GM23338 (cell line): ENCODE measurements at regions not wholly inside any gene's neighbourhood (a gene's known extent, or its start where the extent isn't known, plus 50 kb on each side); places are given as distances from the start of the nearest gene placed in this dataset.
"Not testable (repeated sequence)": the region's sequence is repeated elsewhere in the genome, so short reads cannot be mapped to it uniquely, and the experiment has no call there.

ENCODE experiments used
- ATAC-seq: fragments of 200-7000 bp; cut with Tn5 transposase; 3 replicates; pipeline ENCODE4 v1.9.1; 2020
- DNase-seq: peaks from one replicate; pipeline ENCODE4 v3.0.0-alpha.2; 2015; ENCODE audit warnings: low spot score
- H2AFZ ChIP-seq: fragments of 200-600 bp; sonication (generic); 2 replicates; pipeline ENCODE4 v1.8.0; 2016; ENCODE audit warnings: antibody characterized with exemption, mild to moderate bottlenecking, moderate library complexity
- H3F3A ChIP-seq: fragments of 200-600 bp; sonication (generic); replicated peaks from 2 replicates; pipeline ENCODE4 v1.8.0; 2017; ENCODE audit warnings: antibody characterized with exemption, mixed run types, low read depth
- H3K27ac ChIP-seq: fragments of 200-600 bp; sonication (generic); 2 replicates; pipeline ENCODE4 v1.6.1; 2016; ENCODE audit warnings: low read depth
- H3K27me3 ChIP-seq: fragments of 200-600 bp; sonication (generic); 2 replicates; pipeline ENCODE4 v1.8.0; 2016; ENCODE audit warnings: mild to moderate bottlenecking, mixed run types, moderate library complexity; ENCODE audit not compliant: insufficient read depth
- H3K36me3 ChIP-seq: fragments of 200-600 bp; sonication (generic); 2 replicates; pipeline ENCODE4 v1.8.0; 2016; ENCODE audit warnings: mild to moderate bottlenecking; ENCODE audit not compliant: insufficient read depth
- H3K4me1 ChIP-seq: fragments of 200-600 bp; sonication (generic); 2 replicates; pipeline ENCODE4 v1.8.0; 2016; ENCODE audit warnings: mild to moderate bottlenecking, moderate library complexity; ENCODE audit not compliant: insufficient read depth
- H3K4me2 ChIP-seq: fragments of 200-600 bp; sonication (generic); 2 replicates; pipeline ENCODE4 v1.7.1; 2017; ENCODE audit warnings: mixed run types
- H3K4me3 ChIP-seq: fragments of 200-600 bp; sonication (generic); 2 replicates; pipeline ENCODE4 v1.6.1; 2016; ENCODE audit warnings: mixed run types
- H3K79me2 ChIP-seq: fragments of 200-600 bp; sonication (generic); replicated peaks from 2 replicates; pipeline ENCODE4 v1.8.0; 2017; ENCODE audit warnings: mild to moderate bottlenecking; ENCODE audit not compliant: insufficient read depth
- H3K9me2 ChIP-seq: fragments of 200-600 bp; sonication (generic); 2 replicates; pipeline ENCODE4 v1.8.0; 2017; ENCODE audit not compliant: insufficient read depth
- H4K20me1 ChIP-seq: fragments of 200-600 bp; sonication (generic); replicated peaks from 2 replicates; pipeline ENCODE4 v1.8.0; 2017; ENCODE audit warnings: mild to moderate bottlenecking; ENCODE audit not compliant: insufficient read depth
- H3K27ac Mint-ChIP-seq: 2 replicates; pipeline ENCODE4 v1.8.0; 2020; ENCODE audit warnings: inconsistent platforms, mild to moderate bottlenecking, moderate library complexity, mixed read lengths
- H3K27me3 Mint-ChIP-seq: 3 replicates; pipeline ENCODE4 v1.8.0; 2022; ENCODE audit warnings: low read depth, mild to moderate bottlenecking, moderate library complexity, mixed read lengths, inconsistent platforms; ENCODE audit not compliant: insufficient read depth, poor library complexity
- H3K36me3 Mint-ChIP-seq: 3 replicates; pipeline ENCODE4 v1.8.0; 2021; ENCODE audit warnings: low read depth, mild to moderate bottlenecking, inconsistent platforms, moderate library complexity, mixed read lengths
- H3K4me1 Mint-ChIP-seq: 3 replicates; pipeline ENCODE4 v1.8.0; 2020; ENCODE audit warnings: mild to moderate bottlenecking, inconsistent platforms, mixed read lengths
- H3K4me3 Mint-ChIP-seq: 3 replicates; pipeline ENCODE4 v1.8.0; 2021; ENCODE audit warnings: moderate library complexity, mild to moderate bottlenecking, inconsistent platforms, mixed read lengths
- H3K9me3 Mint-ChIP-seq: 3 replicates; pipeline ENCODE4 v1.8.0; 2020; ENCODE audit warnings: moderate library complexity, mild to moderate bottlenecking, inconsistent platforms, mixed read lengths
- CTCF ChIP-seq, 2 experiments: fragments of 200-600 bp in 1 of 2; sonication (generic) in 1 of 2; conservative IDR thresholded peaks; 2 replicates each; pipeline versions ENCODE4 v1.5.1 to v1.6.1; 2016 to 2017; ENCODE audit warnings: antibody characterized with exemption in 2 of 2, low read depth in 2 of 2, mild to moderate bottlenecking in 2 of 2, moderate library complexity in 1 of 2
- ETS1 ChIP-seq: IDR thresholded peaks from 2 replicates; pipeline ENCODE4 v1.6.1; 2016; ENCODE audit warnings: antibody characterized with exemption
- EZH2 ChIP-seq: fragments of 200-600 bp; sonication (generic); IDR thresholded peaks from one replicate; pipeline ENCODE4 v1.8.0; 2017; ENCODE audit warnings: antibody characterized with exemption, mild to moderate bottlenecking, low read depth; ENCODE audit not compliant: unreplicated experiment
- JUNB ChIP-seq: IDR thresholded peaks from one replicate; pipeline ENCODE4 v1.6.1; 2016; ENCODE audit warnings: antibody characterized with exemption; ENCODE audit not compliant: unreplicated experiment
- NANOG ChIP-seq: IDR thresholded peaks from 2 replicates; pipeline ENCODE4 v1.6.1; 2016; ENCODE audit warnings: antibody characterized with exemption, borderline replicate concordance
- ZNF331 ChIP-seq: fragments of 250-450 bp; sonication (Bioruptor Pico); IDR thresholded peaks from 2 replicates; pipeline ENCODE4 v1.5.0; 2020; ENCODE audit warnings: low read depth, mild to moderate bottlenecking, moderate library complexity
- ZNF462 ChIP-seq: fragments of 250-450 bp; sonication (Bioruptor Pico); IDR thresholded peaks from 2 replicates; pipeline ENCODE4 v1.5.0; 2020; ENCODE audit warnings: mild to moderate bottlenecking, moderate library complexity

- Mint-ChIP-seq H3K36me3 (peaks cover 14% of the 10 kb centered on the region), H3K9me3 (peaks cover 25% of the 10 kb centered on the region)
- H3K4me3 Mint-ChIP-seq, H2AFZ ChIP-seq, H3K4me1 Mint-ChIP-seq, H3K4me1 ChIP-seq, H3K79me2 ChIP-seq, H4K20me1 ChIP-seq, ATAC-seq, H3F3A ChIP-seq, H3K9me2 ChIP-seq, H3K27ac Mint-ChIP-seq, H3K27me3 ChIP-seq, H3K4me3 ChIP-seq, H3K27ac ChIP-seq, H3K4me2 ChIP-seq, H3K36me3 ChIP-seq, DNase-seq, H3K27me3 Mint-ChIP-seq: not testable (repeated sequence)
These were observed 378.0 kb upstream of the LRRC3B start for GRCh38 chr3:26244586-26244985.

- H3K27me3 ChIP-seq, result no peaks in the 10 kb centered on the region
- H4K20me1 ChIP-seq, result no peaks in the 10 kb centered on the region
- Mint-ChIP-seq H3K27me3 (peaks cover 1% of the 10 kb centered on the region), H3K27ac (no peak overlapping the region), H3K4me1 (no peaks in the 10 kb centered on the region; the same call in 2 of the 3 replicates), H3K36me3 (peaks cover 14% of the 10 kb centered on the region), H3K4me3 (no peak overlapping the region), H3K9me3 (peaks cover 25% of the 10 kb centered on the region)
- H3F3A ChIP-seq, result no peaks in the 10 kb centered on the region
- H3K4me2 ChIP-seq, result no peak overlapping the region
- H3K27ac ChIP-seq, result no peak overlapping the region
- DNase-seq (no peak), ATAC-seq (no peak)
- H2AFZ ChIP-seq, result no peak overlapping the region
- 0 out of 2 replicates have a peak, but pooled peaks cover 3% of the 10 kb centered on the region for H3K9me2 ChIP-seq
- no peaks in the 10 kb centered on the region for H3K4me1 ChIP-seq
- H3K36me3 ChIP-seq, result no peaks in the 10 kb centered on the region
- H3K79me2 ChIP-seq, result no peaks in the 10 kb centered on the region
- H3K4me3 ChIP-seq, result no peak overlapping the region
- TF ChIP-seq JUNB (no peak), ETS1 (no peak), CTCF (conservative IDR thresholded peaks at IDR 0.05; ENCODE audit: low read depth in 2 of 2) (no peak), EZH2 (no peak), ZNF331 (CRISPR knock-in tag) (no peak), NANOG (no peak)
These were observed 377.3 kb upstream of the LRRC3B start for GRCh38 chr3:26245236-26245635.

- H3K4me1 Mint-ChIP-seq, result no peaks in the 10 kb centered on the region; the same call in 2 of the 3 replicates
- no peak overlapping the region for H3K4me3 Mint-ChIP-seq
- Histone ChIP-seq H3K36me3 (no peaks in the 10 kb centered on the region), H3K4me2 (no peak overlapping the region), H3K27ac (no peak overlapping the region), H3K4me1 (no peaks in the 10 kb centered on the region), H3K27me3 (no peaks in the 10 kb centered on the region), H2AFZ (no peak overlapping the region), H3F3A (no peaks in the 10 kb centered on the region), H3K79me2 (no peaks in the 10 kb centered on the region), H3K4me3 (no peak overlapping the region), H4K20me1 (no peaks in the 10 kb centered on the region), H3K9me2 (0 out of 2 replicates have a peak, but pooled peaks cover 3% of the 10 kb centered on the region)
- H3K36me3 Mint-ChIP-seq, result peaks cover 14% of the 10 kb centered on the region
- peaks cover 21% of the 10 kb centered on the region for H3K9me3 Mint-ChIP-seq
- H3K27me3 Mint-ChIP-seq, result peaks cover 1% of the 10 kb centered on the region
- ATAC-seq, result no peak
- no peak overlapping the region for H3K27ac Mint-ChIP-seq
- no peak for DNase-seq
- TF ChIP-seq ZNF462 (CRISPR knock-in tag) (no peak), JUNB (no peak)
These were observed 375.7 kb upstream of the LRRC3B start for GRCh38 chr3:26246901-26247300.
